GM12891 (cell line): ENCODE measurements at regions not wholly inside any gene's neighbourhood (a gene's known extent, or its start where the extent isn't known, plus 50 kb on each side); places are given as distances from the start of the nearest gene placed in this dataset.

Experiments
- POLR2A ChIP-seq: IDR thresholded peaks from 2 replicates; pipeline ENCODE4 v1.6.1; 2011; ENCODE audit warnings: low read depth, low read length, control low read depth
- POLR2AphosphoS5 ChIP-seq: IDR thresholded peaks from 2 replicates; pipeline ENCODE4 v1.6.1; 2011; ENCODE audit warnings: low read depth, low read length, control low read depth
- POU2F2 ChIP-seq: IDR thresholded peaks from 2 replicates; pipeline ENCODE4 v1.6.1; 2011; ENCODE audit warnings: low read depth, mild to moderate bottlenecking, control low read depth, low read length, moderate library complexity
- TAF1 ChIP-seq: IDR thresholded peaks from 2 replicates; pipeline ENCODE4 v1.6.1; 2011; ENCODE audit warnings: low read depth, low read length, control low read depth

- no peak for TF ChIP-seq POLR2A
- no peak for TF ChIP-seq TAF1
- no peak for TF ChIP-seq POLR2AphosphoS5
- TF ChIP-seq POU2F2, result no peak
Measured at GRCh38 chrX:69080855-69081465, 84.3 kb downstream of the PJA1 start.
